Heart right ventricle (tissue), 16 donors: ENCODE measurements at regions not wholly inside any gene's neighbourhood (a gene's known extent, or its start where the extent isn't known, plus 50 kb on each side); places are given as distances from the start of the nearest gene placed in this dataset.

ENCODE experiments used
- ATAC-seq, 8 donors: fragments of 200-7000 bp; cut with Tn5 transposase; one replicate each; pipeline ENCODE4 v1.9.1; 2020; ENCODE audit warnings: mild to moderate bottlenecking in 8 of 8, moderate library complexity in 8 of 8, moderate number of reproducible peaks in 1 of 8
- DNase-seq, 2 donors: peaks; one replicate each; pipeline ENCODE4 v3.0.0-alpha.2; 2020
- H3K27ac ChIP-seq, 10 donors: fragments of 200-600 bp; sonication (generic) in 2 of 10; one replicate each; pipeline versions ENCODE4 v1.5.0 to v1.8.0; 2020 to 2022; ENCODE audit warnings: mild to moderate bottlenecking in 3 of 10
- H3K27me3 ChIP-seq, 7 donors: fragments of 200-600 bp; one replicate each; pipeline ENCODE4 v1.8.0; 2021 to 2022; ENCODE audit warnings: mild to moderate bottlenecking in 2 of 7
- H3K36me3 ChIP-seq, 9 donors: fragments of 200-600 bp; sonication (generic) in 1 of 9; one replicate each; pipeline versions ENCODE4 v1.5.0 to v1.8.0; 2020 to 2022; ENCODE audit warnings: mild to moderate bottlenecking in 2 of 9
- H3K4me1 ChIP-seq, 9 donors: fragments of 200-600 bp; sonication (generic) in 1 of 9; one replicate each; pipeline versions ENCODE4 v1.5.0 to v1.8.0; 2020 to 2022; ENCODE audit warnings: mild to moderate bottlenecking in 4 of 9
- H3K4me3 ChIP-seq, 10 donors: fragments of 200-600 bp; sonication (generic) in 2 of 10; one replicate each; pipeline versions ENCODE4 v1.5.0 to v1.8.0; 2020 to 2022; ENCODE audit warnings: mild to moderate bottlenecking in 7 of 10, moderate library complexity in 2 of 10
- H3K9me3 ChIP-seq, 11 donors: fragments of 200-600 bp in 10 of 11; sonication (generic) in 2 of 11; one replicate each; pipeline versions ENCODE4 v1.5.0 to v1.8.0; 2013 to 2022; ENCODE audit warnings: mild to moderate bottlenecking in 2 of 11, control low read depth in 1 of 11, moderate library complexity in 1 of 11
- WGBS, 2 donors: extraction: QIAGEN DNeasy Blood & Tissue Kit; methylation state at CpG; one replicate each; pipeline ENCODE4 v1.1.7; 2013; ENCODE audit warnings: inconsistent platforms in 1 of 2; 5-methylcytosine and 5-hydroxymethylcytosine counted together
- intact Hi-C, 10 donors: fragments of 100-400 bp; cut with DNase I; formaldehyde crosslinking; loops; one replicate each; pipeline versions ENCODE4 v1.11.1 to v1.14.2; 2022
- TF ChIP-seq, protein P1 (sequence below), 9 donors: fragments of 200-600 bp; sonication (generic) in 2 of 9; IDR thresholded peaks; one replicate each; pipeline versions ENCODE4 v1.5.0 to v1.8.0; 2021 to 2022; ENCODE audit warnings: antibody characterized with exemption in 9 of 9, mild to moderate bottlenecking in 5 of 9, moderate library complexity in 1 of 9
- donor health status: Arrhythmogenic right ventricular cardiomyopathy.
- donor health status: ischemic (EF 13 %, LVEDD 7.1; RV severe dilation, severe dysfunction).
- donor health status: healthy with polysubstance abuse.
- donor health status: DM: no; HTN: yes; CAD: no.
- donor health status: DM: no; HTN: no; CAD: no.
- donor health status: ischemic (EF 25% LVEDD 6.9; RV normal size, moderate dysfunction).
- donor health status: ischemic (EF 25% LVEDD 5.7; RV mildly dilated, moderate dysfunction).
- donor health status: healthy.
- donor health status: DM: yes; HTN: yes; CAD: no.
- donor health status: Ischemic cardiomyopathy.
- donor health status: ischemic (EF 35%, LVEDD 5.7; RV mildly dilated, moderate dysfunction).
- donor health status: nonischemic (EF 11% LVEDD 7.7; RV severe dilation, severe dysfunction).
- donor health status: DM: yes; HTN: yes; CAD: no.
- donor health status: PGD.
- donor health status: ischemic (EF 29% LVEDD 5.4; RV normal size, mild dysfunction).
- donor health status: nonischemic (EF 23%, LVEDD 6.1; RV moderate dilation, normal function).

DNA sequence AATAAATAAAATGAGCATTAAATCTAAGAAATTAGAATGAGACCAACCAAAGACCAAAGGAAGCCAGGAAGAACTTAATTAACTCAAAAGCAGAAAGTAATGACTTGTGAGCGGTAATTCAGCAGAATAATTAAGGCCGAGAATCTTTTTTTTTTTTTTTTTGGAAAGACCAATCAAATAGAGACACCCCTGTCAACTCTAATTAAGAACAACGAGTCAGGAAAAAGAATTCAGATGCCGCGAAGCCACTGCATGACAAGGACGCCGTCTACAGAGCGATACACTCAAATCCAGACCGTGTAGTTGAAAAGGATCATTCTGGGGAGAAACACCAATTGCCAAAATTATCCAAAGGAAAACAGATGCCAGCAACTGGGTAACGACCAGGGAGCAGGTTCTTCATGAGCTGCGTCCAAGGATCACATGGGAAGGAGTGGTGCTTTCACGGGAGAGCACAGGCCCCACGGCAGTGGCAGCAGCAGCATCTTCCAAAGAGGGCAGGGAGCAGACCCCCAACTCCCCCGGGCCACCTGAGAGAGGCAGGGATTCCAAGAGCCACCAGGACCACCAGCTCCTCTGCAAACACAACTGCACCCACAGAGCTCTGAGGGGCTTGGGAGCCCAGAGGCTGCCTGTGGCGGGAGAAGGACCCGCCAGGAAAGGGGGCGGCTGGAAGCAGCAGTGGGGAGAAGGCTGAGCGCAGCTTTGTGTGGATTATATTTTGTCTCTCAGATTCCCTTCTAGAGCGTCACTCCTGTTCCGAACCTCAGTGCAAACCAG, 469.8 kb downstream of the BRD1 start:
- 83 to 88% methylated on average over 19 to 20 of the region's 20 CpGs for WGBS, 2 donors
- DNase-seq (no peak), ATAC-seq (no peak)
- peaks cover 0 to 7% (median 0%) of the 10 kb centered on the region in 11 donors for H3K9me3 ChIP-seq
- H3K4me3 ChIP-seq, result no peak overlapping the region
- intact Hi-C loops, result no loop called here
- TF ChIP-seq, protein P1, sequence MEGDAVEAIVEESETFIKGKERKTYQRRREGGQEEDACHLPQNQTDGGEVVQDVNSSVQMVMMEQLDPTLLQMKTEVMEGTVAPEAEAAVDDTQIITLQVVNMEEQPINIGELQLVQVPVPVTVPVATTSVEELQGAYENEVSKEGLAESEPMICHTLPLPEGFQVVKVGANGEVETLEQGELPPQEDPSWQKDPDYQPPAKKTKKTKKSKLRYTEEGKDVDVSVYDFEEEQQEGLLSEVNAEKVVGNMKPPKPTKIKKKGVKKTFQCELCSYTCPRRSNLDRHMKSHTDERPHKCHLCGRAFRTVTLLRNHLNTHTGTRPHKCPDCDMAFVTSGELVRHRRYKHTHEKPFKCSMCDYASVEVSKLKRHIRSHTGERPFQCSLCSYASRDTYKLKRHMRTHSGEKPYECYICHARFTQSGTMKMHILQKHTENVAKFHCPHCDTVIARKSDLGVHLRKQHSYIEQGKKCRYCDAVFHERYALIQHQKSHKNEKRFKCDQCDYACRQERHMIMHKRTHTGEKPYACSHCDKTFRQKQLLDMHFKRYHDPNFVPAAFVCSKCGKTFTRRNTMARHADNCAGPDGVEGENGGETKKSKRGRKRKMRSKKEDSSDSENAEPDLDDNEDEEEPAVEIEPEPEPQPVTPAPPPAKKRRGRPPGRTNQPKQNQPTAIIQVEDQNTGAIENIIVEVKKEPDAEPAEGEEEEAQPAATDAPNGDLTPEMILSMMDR (IDR thresholded peaks at IDR 0.05), result no peak
- peaks cover 0 to 47% (median 21%) of the 10 kb centered on the region in 7 donors for H3K27me3 ChIP-seq
- no peaks in the 10 kb centered on the region for H3K4me1 ChIP-seq
- H3K27ac ChIP-seq, result no peak overlapping the region
- no peaks in the 10 kb centered on the region for H3K36me3 ChIP-seq

GRCh38 chr22:49356428-49356827, 471.2 kb downstream of the BRD1 start:
- TF ChIP-seq, protein P1 (IDR thresholded peaks at IDR 0.05), result no peak
- Histone ChIP-seq H3K27me3 (peaks cover 0 to 53% (median 23%) of the 10 kb centered on the region in 7 donors), H3K36me3 (no peaks in the 10 kb centered on the region), H3K9me3 (peaks cover 0 to 7% (median 0%) of the 10 kb centered on the region in 11 donors), H3K4me1 (no peaks in the 10 kb centered on the region), H3K4me3 (no peak overlapping the region), H3K27ac (no peak overlapping the region)
- DNase-seq, result no peak
- 88 to 92% methylated on average over 3 of the region's 3 CpGs for WGBS, 2 donors
- intact Hi-C loops, result no loop called here
- no peak for ATAC-seq

GRCh38 chr22:49355211-49355920, 472.3 kb downstream of the BRD1 start:
- no peak for DNase-seq
- no peaks in the 10 kb centered on the region for H3K4me1 ChIP-seq
- intact Hi-C loops, result no loop called here
- ATAC-seq, result no peak
- H3K36me3 ChIP-seq, result no peaks in the 10 kb centered on the region
- no peak overlapping the region for H3K27ac ChIP-seq
- H3K4me3 ChIP-seq, result no peak overlapping the region
- 78 to 85% methylated on average over 18 of the region's 18 CpGs for WGBS, 2 donors
- no peaks in the 10 kb centered on the region for H3K9me3 ChIP-seq
- TF ChIP-seq, protein P1 (IDR thresholded peaks at IDR 0.05), result no peak
- peaks cover 0 to 58% (median 24%) of the 10 kb centered on the region in 7 donors for H3K27me3 ChIP-seq

- ATAC-seq (no peak), DNase-seq (no peak)
- intact Hi-C loops, result no loop called here
- no peak overlapping the region for H3K27ac ChIP-seq
- TF ChIP-seq, protein P1 (IDR thresholded peaks at IDR 0.05), result no peak
- WGBS, 2 donors, result 46 to 52% methylated on average over 14 of the region's 14 CpGs
- H3K27me3 ChIP-seq, result peaks cover 0 to 58% (median 31%) of the 10 kb centered on the region in 7 donors
- H3K4me3 ChIP-seq, result no peak overlapping the region
- no peaks in the 10 kb centered on the region for H3K4me1 ChIP-seq
- H3K36me3 ChIP-seq, result no peaks in the 10 kb centered on the region
- H3K9me3 ChIP-seq, result no peaks in the 10 kb centered on the region
These were observed 473.0 kb downstream of the BRD1 start for GRCh38 chr22:49354516-49355210.
